Lung (tissue), 11 donors: ENCODE measurements at regions not wholly inside any gene's neighbourhood (a gene's known extent, or its start where the extent isn't known, plus 50 kb on each side); places are given as distances from the start of the nearest gene placed in this dataset.

Experiments used
- ATAC-seq: fragments of 200-7000 bp; cut with Tn5 transposase; one replicate; pipeline ENCODE4 v1.9.1; 2020; ENCODE audit warnings: moderate number of reproducible peaks; ENCODE audit not compliant: insufficient read depth, low FRiP score
- DNase-seq, 3 donors: peaks; one replicate each; pipeline ENCODE4 v3.0.0-alpha.2; 2013 to 2017
- H3K27ac ChIP-seq, 2 donors: one replicate each; pipeline ENCODE4 v1.5.1; 2013; ENCODE audit warnings: mild to moderate bottlenecking in 2 of 2, moderate library complexity in 2 of 2, control low read depth in 1 of 2, inconsistent platforms in 1 of 2, low read depth in 1 of 2, low read length in 1 of 2
- H3K27me3 ChIP-seq, 3 donors: one replicate each; pipeline ENCODE4 v1.5.1; 2013; ENCODE audit warnings: low read length in 2 of 3; ENCODE audit not compliant: control insufficient read depth in 3 of 3, insufficient read depth in 3 of 3
- H3K36me3 ChIP-seq, 4 donors: one replicate each; pipeline ENCODE4 v1.5.1; 2013; ENCODE audit warnings: low read length in 4 of 4, mild to moderate bottlenecking in 1 of 4, moderate library complexity in 1 of 4; ENCODE audit not compliant: control insufficient read depth in 4 of 4, insufficient read depth in 4 of 4
- H3K4me1 ChIP-seq, 5 donors: one replicate each; pipeline ENCODE4 v1.5.1; 2013; ENCODE audit warnings: low read length in 5 of 5, mild to moderate bottlenecking in 2 of 5, moderate library complexity in 1 of 5; ENCODE audit not compliant: control insufficient read depth in 5 of 5, insufficient read depth in 5 of 5
- H3K4me3 ChIP-seq: one replicate; pipeline ENCODE4 v1.5.1; 2013; ENCODE audit warnings: mild to moderate bottlenecking, control low read depth, moderate library complexity
- H3K9ac ChIP-seq, 2 donors: one replicate each; pipeline ENCODE4 v1.5.1; 2013; ENCODE audit warnings: low read length in 2 of 2, control low read depth in 1 of 2; ENCODE audit not compliant: insufficient read depth in 1 of 2
- H3K9me3 ChIP-seq, 4 donors: one replicate each; pipeline ENCODE4 v1.5.1; 2013; ENCODE audit warnings: low read length in 3 of 4, mild to moderate bottlenecking in 1 of 4, moderate library complexity in 1 of 4; ENCODE audit not compliant: control insufficient read depth in 4 of 4, insufficient read depth in 3 of 4
- CTCF ChIP-seq: IDR thresholded peaks from 2 replicates; pipeline ENCODE4 v1.5.1; 2012; ENCODE audit warnings: mild to moderate bottlenecking; ENCODE audit errors: control extremely low read depth, extremely low read depth
- WGBS, 2 donors: extraction: QIAGEN DNeasy Blood & Tissue Kit; methylation state at CpG; one replicate each; pipeline ENCODE4 v1.1.7; 2013; 5-methylcytosine and 5-hydroxymethylcytosine counted together
- donor health status: control.
- donor health status: control.
- donor health status: Bipolar disorder and iron deficiency.
- donor health status: healthy.
- donor health status: DM: yes; HTN: yes; CAD: no.

DNA sequence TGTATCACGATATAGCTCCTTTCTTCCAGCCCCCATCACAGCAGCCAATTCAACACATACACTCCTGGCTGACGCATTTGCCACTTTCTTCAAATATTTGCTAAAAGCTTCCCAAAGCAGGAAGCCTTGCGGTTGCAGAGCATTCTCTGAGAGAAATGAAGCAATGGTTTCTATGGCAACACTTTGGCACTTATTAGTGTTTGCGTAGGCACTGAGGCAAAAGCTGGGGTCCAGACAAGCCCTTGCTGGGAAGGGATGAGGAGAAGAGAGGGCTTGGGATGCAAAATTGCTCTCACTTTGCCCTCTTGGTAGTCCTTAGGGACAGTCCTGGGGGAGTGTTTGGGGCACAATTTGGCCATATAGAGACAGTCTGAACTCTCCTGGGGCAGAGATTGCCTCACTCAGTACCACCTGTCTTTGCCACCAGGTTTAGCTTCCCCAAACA is 55.0 kb upstream of the PAK3 start:
- no peak overlapping the region for H3K27ac ChIP-seq
- H3K9ac ChIP-seq = peak overlapping the region in 1 of 2 donors; percentile 6
- 22 to 33% methylated on average over 4 of the region's 4 CpGs for WGBS, 2 donors
- H3K27me3 ChIP-seq = peaks cover 6 to 48% (median 16%) of the 10 kb centered on the region in 3 donors
- DNase-seq (peak; percentile 26 to 65 (median 45)), ATAC-seq (peak; percentile 53)
- TF ChIP-seq CTCF = no peak
- H3K36me3 ChIP-seq = no peaks in the 10 kb centered on the region
- H3K4me1 ChIP-seq = no peaks in the 10 kb centered on the region
- peaks cover 0 to 2% (median 0%) of the 10 kb centered on the region in 4 donors for H3K9me3 ChIP-seq
- H3K4me3 ChIP-seq = no peak overlapping the region

GRCh38 chrX:111040377-111041017 is 55.5 kb upstream of the PAK3 start:
- Histone ChIP-seq H3K9me3 (peaks cover 0 to 2% (median 0%) of the 10 kb centered on the region in 4 donors), H3K36me3 (no peaks in the 10 kb centered on the region), H3K27me3 (peaks cover 10 to 50% (median 20%) of the 10 kb centered on the region in 3 donors), H3K4me1 (no peaks in the 10 kb centered on the region), H3K9ac (peak overlapping the region in 1 of 2 donors; percentile 6), H3K27ac (no peak overlapping the region), H3K4me3 (no peak overlapping the region)
- WGBS, 2 donors = 32 to 37% methylated on average over 3 of the region's 3 CpGs
- no peak for ATAC-seq
- no peak for TF ChIP-seq CTCF
- no peak for DNase-seq

DNA sequence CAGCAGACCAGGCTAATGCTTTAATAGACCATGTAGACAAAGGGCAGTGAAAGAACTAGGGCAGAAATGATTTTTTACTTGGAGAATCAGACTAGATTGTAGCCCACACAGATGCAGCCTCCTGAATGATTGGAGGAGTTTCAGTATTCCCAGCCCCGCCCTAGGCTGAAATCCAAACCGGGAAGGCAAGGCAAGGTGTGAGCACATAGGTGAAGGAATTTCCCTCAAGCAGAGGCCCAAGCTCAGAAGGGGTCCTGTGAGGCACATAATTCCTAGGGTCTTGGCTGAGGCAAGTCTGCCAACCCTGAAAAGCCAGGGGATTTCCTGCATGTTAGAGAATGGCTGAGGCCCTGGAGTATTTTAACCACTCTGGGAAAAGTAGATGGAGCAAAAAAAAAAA is 56.4 kb upstream of the PAK3 start:
- Histone ChIP-seq H3K36me3 (no peaks in the 10 kb centered on the region), H3K27me3 (peaks cover 12 to 46% (median 18%) of the 10 kb centered on the region in 3 donors), H3K9me3 (peaks cover 0 to 2% (median 0%) of the 10 kb centered on the region in 4 donors), H3K9ac (no peak overlapping the region), H3K27ac (no peak overlapping the region), H3K4me3 (no peak overlapping the region), H3K4me1 (no peaks in the 10 kb centered on the region)
- ATAC-seq (no peak), DNase-seq (no peak)
- 53 to 65% methylated on average over 2 of the region's 2 CpGs for WGBS, 2 donors
- TF ChIP-seq CTCF = no peak
